ENCODE measurements at regions not wholly inside any gene's neighbourhood (a gene's known extent, or its start where the extent isn't known, plus 50 kb on each side); places are given as distances from the start of the nearest gene placed in this dataset.
"Not testable (repeated sequence)": the region's sequence is repeated elsewhere in the genome, so short reads cannot be mapped to it uniquely, and the experiment has no call there.

- no peak for DNase-seq (ENCODE audit: extremely low read depth, low read depth, low spot score)
Observed at GRCh38 chr1:189960769-189961168, 516.9 kb downstream of the BRINP3 start.

GRCh38 chr1:189962181-189962580, 515.5 kb downstream of the BRINP3 start:
- DNase-seq (ENCODE audit: extremely low read depth, low read depth, low spot score) = no peak

DNA sequence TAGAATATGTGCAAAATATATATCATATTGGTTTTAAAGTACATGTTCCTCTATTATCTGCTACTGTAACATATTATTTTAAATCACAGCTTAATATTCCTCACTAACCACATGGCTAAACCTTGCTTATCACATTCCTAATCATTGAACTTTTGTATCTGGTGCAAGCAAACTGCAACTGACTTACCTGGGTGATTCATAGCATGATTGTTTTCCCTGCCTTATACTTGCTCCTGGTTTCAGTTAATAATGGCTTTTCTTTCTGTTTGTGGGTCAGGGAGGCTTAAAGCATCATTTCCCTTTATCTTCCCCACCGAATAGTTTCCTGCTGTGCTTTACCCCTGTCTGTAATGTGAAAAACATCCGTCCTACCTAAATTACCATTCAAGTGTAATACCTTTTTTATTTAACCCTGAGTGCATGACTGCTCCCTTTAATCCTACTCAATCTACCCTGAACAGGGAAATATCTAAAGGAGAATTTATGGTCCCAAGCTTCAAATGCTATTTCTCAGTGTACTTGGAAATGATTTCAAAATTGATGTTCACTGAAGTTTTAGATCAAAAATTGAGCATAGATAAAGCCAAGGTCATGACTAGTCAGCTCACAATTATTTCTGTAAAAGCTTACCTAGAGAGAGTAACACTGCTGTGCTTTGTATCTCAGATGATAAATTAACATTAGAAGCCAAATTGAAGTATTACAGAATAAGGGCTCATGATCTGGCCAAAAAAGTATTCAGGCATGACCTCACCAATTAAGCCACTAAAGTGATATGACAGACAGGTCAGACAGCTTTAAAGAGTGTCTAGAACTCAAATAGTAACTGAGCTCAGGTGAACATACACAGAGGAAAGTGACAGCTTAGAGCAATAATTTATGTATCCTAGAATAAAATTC, 507.1 kb downstream of the BRINP3 start:
- DNase-seq (ENCODE audit: extremely low read depth, low read depth, low spot score) = no peak

DNA sequence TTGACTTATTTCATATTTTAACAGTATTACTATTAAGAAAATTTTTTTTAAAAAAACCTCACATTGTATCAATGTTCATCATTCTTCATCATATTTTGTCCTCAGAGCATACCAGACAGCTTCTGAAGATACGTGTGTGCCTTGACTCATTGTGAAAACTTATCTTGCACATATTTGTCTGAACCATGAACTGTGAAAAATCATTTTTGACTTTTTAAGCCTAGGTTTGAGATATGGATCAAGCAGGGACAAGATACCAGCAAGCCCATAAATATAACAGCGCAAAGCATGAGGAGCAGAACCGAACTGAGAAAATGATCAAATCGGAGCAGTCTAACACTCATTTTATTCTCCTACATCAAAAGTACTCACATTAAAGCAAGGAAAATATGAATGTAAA, 506.0 kb downstream of the BRINP3 start:
- no peak for DNase-seq (ENCODE audit: extremely low read depth, low read depth, low spot score)

GRCh38 chr1:189977184-189977583, 500.5 kb downstream of the BRINP3 start:
- no peak for DNase-seq (ENCODE audit: extremely low read depth, low read depth, low spot score)

- no peak for DNase-seq (ENCODE audit: extremely low read depth, low read depth, low spot score)
Observed at GRCh38 chr1:189983166-189983890, 494.3 kb downstream of the BRINP3 start.

DNA sequence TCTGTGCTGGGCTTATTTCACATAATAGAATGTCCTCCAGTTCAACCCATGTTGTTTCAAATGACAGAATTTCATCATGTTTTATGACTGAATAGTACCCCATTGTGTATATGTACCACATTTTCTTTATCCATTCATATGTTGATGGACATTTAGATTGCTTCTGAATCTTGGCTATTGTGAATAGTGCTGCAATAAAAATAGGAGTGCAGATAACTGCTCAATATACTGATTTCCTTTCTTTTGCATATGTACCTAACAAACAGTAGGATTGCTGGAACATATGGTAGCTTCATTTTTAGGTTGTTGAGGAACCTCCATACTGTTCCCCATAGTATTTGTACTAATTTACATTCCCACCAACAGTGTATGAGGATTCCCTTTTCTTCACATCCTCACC, 491.1 kb downstream of the BRINP3 start:
- DNase-seq (ENCODE audit: extremely low read depth, low read depth, low spot score) = no peak

DNA sequence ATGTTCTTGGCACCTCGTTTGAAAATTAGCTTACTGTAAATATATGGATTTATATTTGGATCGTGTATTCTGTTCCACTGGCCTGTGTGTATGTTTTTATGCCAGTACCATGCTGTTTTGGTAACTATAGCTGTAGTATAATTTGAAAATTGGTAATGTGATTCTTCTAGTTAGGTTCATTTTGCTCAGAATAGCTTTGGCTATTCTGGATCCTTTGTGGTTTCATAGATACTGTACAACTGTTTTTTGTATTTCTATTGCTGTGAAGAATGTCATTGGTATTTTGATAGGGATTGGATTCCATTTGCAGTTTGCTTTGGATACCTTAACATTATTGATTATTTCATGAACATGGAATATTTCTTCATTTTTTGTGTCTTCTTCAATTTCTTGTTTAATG, 490.2 kb downstream of the BRINP3 start:
- no peak for DNase-seq (ENCODE audit: extremely low read depth, low read depth, low spot score)

DNA sequence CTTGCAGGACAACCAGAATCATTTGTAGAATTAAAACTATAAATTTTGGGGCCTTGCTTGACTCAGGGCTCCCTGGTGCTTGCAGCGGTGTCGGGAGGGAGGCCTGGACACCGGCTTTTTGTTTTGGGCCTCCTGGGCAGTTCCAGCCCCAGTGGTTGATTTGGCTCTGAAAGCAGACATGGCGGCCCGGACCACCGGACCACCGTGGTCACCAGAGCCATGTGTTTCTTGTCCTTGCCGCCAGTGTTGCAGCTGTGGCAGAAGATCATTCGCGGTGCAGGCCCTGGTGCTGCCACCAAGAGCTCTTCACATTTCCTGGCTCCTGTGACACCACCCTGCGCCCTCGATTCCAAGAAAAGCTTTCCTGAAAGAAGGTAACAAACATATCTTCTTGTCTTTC, 484.8 kb downstream of the BRINP3 start:
- DNase-seq (ENCODE audit: extremely low read depth, low read depth, low spot score) = no peak

- no peak for DNase-seq (ENCODE audit: extremely low read depth, low read depth, low spot score)
Observed at GRCh38 chr1:190000365-190000872, 477.2 kb downstream of the BRINP3 start.

DNA sequence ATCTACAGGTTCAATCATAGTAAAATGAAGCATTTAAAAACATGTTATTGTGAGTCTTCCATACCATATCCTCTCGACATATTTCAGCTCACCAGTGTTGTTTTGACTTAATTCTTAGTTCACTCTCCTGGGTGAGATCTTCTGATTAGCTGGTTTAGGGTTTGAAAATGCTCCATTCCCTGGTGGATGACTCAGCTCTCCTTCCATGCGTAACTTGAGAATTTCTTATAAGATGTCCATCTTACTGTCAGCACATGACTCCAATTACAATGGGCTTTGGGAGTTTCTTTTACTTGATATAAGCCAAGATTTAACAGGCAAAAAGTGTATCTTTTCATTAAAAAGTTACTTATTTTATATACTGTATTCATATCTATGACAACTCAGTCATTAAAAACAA, 476.5 kb downstream of the BRINP3 start:
- no peak for DNase-seq (ENCODE audit: extremely low read depth, low read depth, low spot score)

GRCh38 chr1:190003376-190003775, 474.3 kb downstream of the BRINP3 start:
- DNase-seq (ENCODE audit: extremely low read depth, low read depth, low spot score) = no peak

GRCh38 chr1:190011585-190011984, 466.1 kb downstream of the BRINP3 start:
- DNase-seq (ENCODE audit: extremely low read depth, low read depth, low spot score) = no peak

- not testable (repeated sequence) for DNase-seq (ENCODE audit: extremely low read depth, low read depth, low spot score)
Observed at GRCh38 chr1:190019151-190019550, 458.5 kb downstream of the BRINP3 start.

GRCh38 chr1:190019717-190020116, 457.9 kb downstream of the BRINP3 start:
- DNase-seq (ENCODE audit: extremely low read depth, low read depth, low spot score) = no peak

DNA sequence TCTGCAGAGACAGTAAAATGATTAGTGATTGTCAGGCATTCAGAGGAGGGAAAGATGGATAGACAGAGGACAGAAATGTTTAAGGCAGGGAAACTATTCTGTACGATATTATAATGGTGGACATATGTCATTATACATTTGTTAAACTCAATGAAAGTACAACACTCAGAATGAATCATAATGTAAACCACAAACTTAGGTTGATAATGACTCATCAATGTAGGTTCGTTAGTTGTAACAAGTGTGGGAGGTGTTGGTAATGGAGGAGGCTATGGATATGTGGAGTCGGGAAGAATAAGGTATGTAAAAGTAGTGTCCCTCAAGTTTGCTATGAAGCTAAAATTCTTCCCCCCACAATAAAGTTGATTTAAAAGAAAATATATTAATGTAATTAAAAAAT, 455.0 kb downstream of the BRINP3 start:
- no peak for DNase-seq (ENCODE audit: extremely low read depth, low read depth, low spot score)

DNA sequence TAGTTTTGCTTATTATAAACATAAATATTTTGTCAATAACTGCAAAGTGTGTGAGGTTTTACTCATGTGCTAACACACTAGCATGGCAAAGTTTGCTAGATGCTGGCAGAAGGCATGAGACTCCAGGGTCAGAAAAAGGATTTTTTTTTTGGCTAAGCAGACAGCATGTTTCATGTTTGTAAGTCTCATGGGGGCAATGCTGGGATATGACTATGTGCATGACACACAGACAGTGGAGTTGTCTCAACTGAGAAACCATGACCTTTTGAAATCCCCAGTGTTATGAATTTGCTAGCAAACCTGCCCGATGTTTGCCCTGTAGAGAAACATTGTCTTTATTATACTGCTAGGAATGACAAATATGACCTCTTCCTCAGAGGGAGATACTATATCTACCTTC, 448.2 kb downstream of the BRINP3 start:
- DNase-seq (ENCODE audit: extremely low read depth, low read depth, low spot score) = no peak

DNA sequence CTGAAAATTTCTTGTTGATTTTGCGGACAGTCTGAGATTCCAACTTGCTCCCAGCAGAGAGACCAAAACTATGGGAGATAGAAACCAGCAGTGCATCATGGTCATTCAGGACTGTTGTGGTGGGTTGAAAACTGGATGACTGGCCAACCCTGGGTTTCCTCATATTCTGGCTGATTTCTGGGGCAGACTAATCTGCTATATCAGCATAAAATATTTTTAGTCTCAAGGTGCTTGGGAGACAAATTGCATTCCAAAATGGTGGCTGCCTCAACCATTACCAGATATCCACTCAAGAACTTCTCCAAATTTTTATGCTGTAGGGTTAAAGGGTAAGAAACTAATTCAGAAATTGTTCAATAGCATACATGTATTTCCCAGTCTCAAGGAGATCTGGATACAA, 434.0 kb downstream of the BRINP3 start:
- no peak for DNase-seq (ENCODE audit: extremely low read depth, low read depth, low spot score)

DNA sequence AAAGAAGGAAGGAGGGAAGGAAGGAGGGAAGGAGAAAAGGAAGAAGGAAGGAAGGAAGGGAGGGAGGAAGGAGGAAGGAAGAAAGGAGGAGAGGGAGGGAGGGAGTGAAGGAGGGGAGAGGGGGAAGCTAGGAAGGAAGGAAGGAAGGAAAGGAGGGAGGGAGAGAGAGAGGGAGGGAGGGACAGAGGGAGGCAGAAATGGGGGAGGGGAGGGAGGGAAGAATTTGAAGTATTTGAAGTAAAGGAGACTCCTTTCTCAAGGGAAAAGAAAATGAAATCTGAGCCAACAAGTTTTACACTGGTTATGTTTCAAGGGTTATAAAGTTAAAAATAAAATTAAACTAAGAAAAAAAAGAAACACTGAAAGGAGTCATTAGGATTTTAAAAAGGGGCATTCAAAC, 431.4 kb downstream of the BRINP3 start:
- DNase-seq (ENCODE audit: extremely low read depth, low read depth, low spot score) = no peak
